ENCODE measurements at regions not wholly inside any gene's neighbourhood (a gene's known extent, or its start where the extent isn't known, plus 50 kb on each side); places are given as distances from the start of the nearest gene placed in this dataset.

- no peak for DNase-seq (ENCODE audit: low read depth)
- TF ChIP-seq, protein P1, sequence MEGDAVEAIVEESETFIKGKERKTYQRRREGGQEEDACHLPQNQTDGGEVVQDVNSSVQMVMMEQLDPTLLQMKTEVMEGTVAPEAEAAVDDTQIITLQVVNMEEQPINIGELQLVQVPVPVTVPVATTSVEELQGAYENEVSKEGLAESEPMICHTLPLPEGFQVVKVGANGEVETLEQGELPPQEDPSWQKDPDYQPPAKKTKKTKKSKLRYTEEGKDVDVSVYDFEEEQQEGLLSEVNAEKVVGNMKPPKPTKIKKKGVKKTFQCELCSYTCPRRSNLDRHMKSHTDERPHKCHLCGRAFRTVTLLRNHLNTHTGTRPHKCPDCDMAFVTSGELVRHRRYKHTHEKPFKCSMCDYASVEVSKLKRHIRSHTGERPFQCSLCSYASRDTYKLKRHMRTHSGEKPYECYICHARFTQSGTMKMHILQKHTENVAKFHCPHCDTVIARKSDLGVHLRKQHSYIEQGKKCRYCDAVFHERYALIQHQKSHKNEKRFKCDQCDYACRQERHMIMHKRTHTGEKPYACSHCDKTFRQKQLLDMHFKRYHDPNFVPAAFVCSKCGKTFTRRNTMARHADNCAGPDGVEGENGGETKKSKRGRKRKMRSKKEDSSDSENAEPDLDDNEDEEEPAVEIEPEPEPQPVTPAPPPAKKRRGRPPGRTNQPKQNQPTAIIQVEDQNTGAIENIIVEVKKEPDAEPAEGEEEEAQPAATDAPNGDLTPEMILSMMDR (IDR thresholded peaks at IDR 0.05; ENCODE audit: low read length, missing control alignments): no peak
- H3K4me3 ChIP-seq (replicated peaks; ENCODE audit: low read depth, low read length): no peak overlapping the region
Measured at GRCh38 chr1:5661196-5662085, 330.8 kb downstream of the NPHP4 start.

GRCh38 chr1:5660141-5660935, 331.9 kb downstream of the NPHP4 start:
- TF ChIP-seq, protein P1 (IDR thresholded peaks at IDR 0.05; ENCODE audit: low read length, missing control alignments): no peak
- no peak for DNase-seq (ENCODE audit: low read depth)
- no peak overlapping the region for H3K4me3 ChIP-seq (replicated peaks; ENCODE audit: low read depth, low read length)

GRCh38 chr1:5659606-5660005, 332.6 kb downstream of the NPHP4 start:
- no peak for DNase-seq (ENCODE audit: low read depth)
- no peak overlapping the region for H3K4me3 ChIP-seq (replicated peaks; ENCODE audit: low read depth, low read length)
- TF ChIP-seq, protein P1 (IDR thresholded peaks at IDR 0.05; ENCODE audit: low read length, missing control alignments): no peak

DNA sequence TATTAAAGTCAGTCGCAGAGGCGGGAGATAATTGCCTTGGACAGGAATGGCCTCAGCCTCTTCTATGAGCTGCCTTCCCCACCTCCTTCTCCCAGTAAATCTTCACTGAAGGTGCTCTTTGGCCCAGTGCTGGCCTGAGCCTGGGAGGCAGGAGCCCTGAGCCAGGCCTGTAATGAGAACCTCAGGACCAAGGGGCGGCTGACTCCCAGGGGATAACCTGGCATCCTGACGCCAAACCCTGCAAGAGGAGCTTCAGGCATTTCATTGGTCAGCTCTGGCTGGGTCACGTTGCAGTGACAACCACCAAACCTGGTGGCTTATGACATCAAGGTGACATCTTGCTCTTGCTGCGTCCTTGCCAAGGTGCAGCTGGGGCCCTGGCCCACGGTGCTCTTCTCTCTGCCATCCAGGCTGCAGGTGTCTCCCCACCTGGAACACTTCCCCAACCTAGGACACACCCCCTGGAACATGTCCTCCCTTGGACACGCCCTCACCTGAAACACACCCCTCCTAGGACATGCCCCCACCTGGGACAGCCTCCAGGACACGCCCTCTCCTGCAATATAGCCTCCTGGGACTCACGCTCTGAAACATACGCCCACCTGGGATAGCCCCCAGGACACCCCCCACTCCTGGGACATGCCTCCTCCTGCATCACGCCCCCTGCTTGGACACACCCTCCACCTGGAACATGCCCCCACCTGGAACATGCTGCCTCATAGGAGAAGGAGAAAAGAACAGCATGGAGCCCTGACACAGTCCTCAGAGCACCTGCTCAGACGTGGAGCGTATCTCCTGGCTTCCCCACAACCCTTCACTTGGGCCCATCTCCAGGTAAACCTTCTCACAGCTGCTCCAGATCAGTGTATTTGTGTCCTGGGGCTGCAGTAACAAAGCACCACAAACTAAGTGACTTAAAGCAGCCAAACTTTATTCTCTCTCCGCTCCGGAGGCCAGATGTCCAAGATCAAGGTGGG, 333.6 kb downstream of the NPHP4 start:
- no peak for DNase-seq (ENCODE audit: low read depth)
- TF ChIP-seq, protein P1 (IDR thresholded peaks at IDR 0.05; ENCODE audit: low read length, missing control alignments): no peak
- no peak overlapping the region for H3K4me3 ChIP-seq (replicated peaks; ENCODE audit: low read depth, low read length)

DNA sequence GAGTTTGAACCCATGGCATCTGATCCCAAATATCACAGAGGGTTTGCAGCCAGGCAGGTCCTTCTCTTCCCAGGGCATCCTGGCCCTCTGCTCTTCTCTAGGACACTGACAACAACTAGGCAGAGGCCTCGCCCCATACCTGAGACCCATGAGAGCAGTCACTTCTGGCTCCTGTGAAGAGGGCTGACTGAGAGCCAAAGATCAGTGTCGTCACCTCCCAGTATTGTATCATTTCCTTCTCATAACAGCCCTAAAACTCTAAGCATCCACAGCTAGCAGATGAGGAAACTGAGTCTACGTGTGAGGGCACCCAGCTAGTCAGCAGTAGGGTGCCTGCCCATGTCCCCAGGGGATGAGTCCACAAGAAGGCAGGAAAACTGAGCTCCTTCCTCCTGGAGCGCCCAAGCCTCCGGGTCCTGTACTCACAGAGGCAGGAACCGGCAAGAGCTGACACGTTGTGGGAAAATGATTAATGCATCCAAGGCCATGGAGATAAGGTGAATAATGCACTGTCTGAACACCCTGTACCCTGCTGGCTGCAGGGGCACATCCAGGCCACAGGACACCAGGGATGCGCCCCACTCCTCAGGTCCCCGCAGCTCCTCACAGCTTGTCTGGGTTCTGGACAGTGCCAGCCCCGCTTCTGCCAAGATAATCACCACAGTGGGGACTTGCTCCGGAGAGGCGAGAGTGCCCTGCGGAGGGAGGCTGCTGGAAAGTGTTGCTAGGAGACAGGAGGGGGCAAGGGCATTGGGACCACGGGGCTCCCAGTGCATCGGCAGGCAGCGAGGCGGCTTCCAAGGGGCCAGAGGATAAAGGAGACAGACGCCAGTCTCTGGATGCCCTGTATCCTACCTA, 340.0 kb downstream of the NPHP4 start:
- TF ChIP-seq, protein P1 (IDR thresholded peaks at IDR 0.05; ENCODE audit: low read length, missing control alignments): no peak
- H3K4me3 ChIP-seq (replicated peaks; ENCODE audit: low read depth, low read length): no peak overlapping the region
- no peak for DNase-seq (ENCODE audit: low read depth)

All from fibroblast of pulmonary artery (primary cell).